HepG2 (cell line): ENCODE measurements at regions not wholly inside any gene's neighbourhood (a gene's known extent, or its start where the extent isn't known, plus 50 kb on each side); places are given as distances from the start of the nearest gene placed in this dataset.

Source experiments
- ATAC-seq: fragments of 200-7000 bp; cut with Tn5 transposase; 3 replicates; pipeline ENCODE4 v1.9.1; 2020; ENCODE audit warnings: mild to moderate bottlenecking, moderate library complexity
- BruUV-seq: library from RNA; stranded (reverse); fragments of 400-500 nt; replicated peaks from 2 replicates; lab custom pipeline; 2021; lab: Mats Ljungman, UMichigan
- CTCF ChIA-PET: fragments of 300-600 bp; formaldehyde crosslinking; extraction: SDS; loops from one replicate; lab custom pipeline; 2021; ENCODE audit warnings: low total read pairs, inconsistent platforms, low intra/inter-chr PET ratio; lab: Yijun Ruan, JAX
- POLR2A ChIA-PET: fragments of 350-600 bp; sonication (Branson Sonifier 250); formaldehyde crosslinking; loops from one replicate; lab custom pipeline; 2020; ENCODE audit warnings: antibody characterized with exemption, inconsistent platforms; lab: Yijun Ruan, JAX
- DNase-seq: peaks from one replicate; pipeline ENCODE4 v3.0.0-alpha.2; 2015; ENCODE audit warnings: low spot score
- FAIRE-seq: peaks from 3 replicates; lab custom pipeline; 2011; peaks lifted over from hg19 to GRCh38; lab: Jason Lieb, UNC
- H2AFZ ChIP-seq: one replicate; pipeline ENCODE4 v1.6.1; 2011; ENCODE audit warnings: low read length, inconsistent platforms
- H3K27ac ChIP-seq: fragments of 300-600 bp; 3 replicates; pipeline ENCODE4 v1.8.0; 2011; ENCODE audit warnings: mixed run types, mild to moderate bottlenecking, mixed read lengths, low read length, inconsistent platforms; ENCODE audit not compliant: insufficient read depth; ENCODE audit errors: extremely low read length
- H3K27me3 ChIP-seq, 2 experiments: fragments of 200-600 bp in 1 of 2; 2 replicates in 1 of 2; 3 replicates in 1 of 2; pipeline versions ENCODE4 v1.6.0 to v1.8.0; 2011; ENCODE audit warnings: low read length in 2 of 2, mild to moderate bottlenecking in 2 of 2, moderate library complexity in 2 of 2, inconsistent platforms in 1 of 2; ENCODE audit not compliant: insufficient read depth in 2 of 2, control insufficient read depth in 1 of 2
- H3K36me3 ChIP-seq, 2 experiments: fragments of 200-600 bp in 1 of 2; replicated peaks in 1 of 2; 2 replicates in 1 of 2; 3 replicates in 1 of 2; pipeline versions ENCODE4 v1.5.1 to v1.8.0; 2011; ENCODE audit warnings: low read length in 2 of 2, inconsistent platforms in 1 of 2; ENCODE audit not compliant: insufficient read depth in 2 of 2, control insufficient read depth in 1 of 2
- H3K4me1 ChIP-seq: 2 replicates; pipeline ENCODE4 v1.5.1; 2012; ENCODE audit warnings: low read length, inconsistent platforms; ENCODE audit not compliant: insufficient read depth
- H3K4me2 ChIP-seq: 2 replicates; pipeline ENCODE4 v1.6.0; 2011; ENCODE audit warnings: low read depth, low read length, inconsistent platforms
- H3K4me3 ChIP-seq, 3 experiments: fragments of 200-600 bp in 1 of 3; sonication (generic), shearing (Covaris generic) in 1 of 3; replicated peaks in 1 of 3; 2 replicates each; pipeline ENCODE4 v1.5.1; 2011 to 2016; ENCODE audit warnings: low read length in 3 of 3, inconsistent platforms in 2 of 3, low read depth in 2 of 3, mild to moderate bottlenecking in 2 of 3, control low read depth in 1 of 3, mixed read lengths in 1 of 3; ENCODE audit not compliant: insufficient read depth in 1 of 3
- H3K79me2 ChIP-seq: one replicate; pipeline ENCODE4 v1.6.1; 2011; ENCODE audit warnings: low read length, inconsistent platforms; ENCODE audit not compliant: insufficient read depth
- H3K9ac ChIP-seq: 2 replicates; pipeline ENCODE4 v1.6.0; 2011; ENCODE audit warnings: mild to moderate bottlenecking, low read depth, low read length, inconsistent platforms; ENCODE audit not compliant: insufficient read depth
- H3K9me3 ChIP-seq: 2 replicates; pipeline ENCODE4 v1.5.1; 2012; ENCODE audit warnings: mild to moderate bottlenecking, low read length
- H4K20me1 ChIP-seq: 2 replicates; pipeline ENCODE4 v1.6.0; 2011; ENCODE audit warnings: inconsistent platforms, mild to moderate bottlenecking, low read length, moderate library complexity; ENCODE audit not compliant: insufficient read depth
- ARID2 ChIP-seq: sonication (generic); formaldehyde crosslinking; IDR thresholded peaks from 2 replicates; pipeline ENCODE4 v1.8.1; 2022; ENCODE audit warnings: mild to moderate bottlenecking, missing genetic modification reagents, borderline replicate concordance
- ELK4 ChIP-seq: sonication (generic); formaldehyde crosslinking; IDR thresholded peaks from 2 replicates; pipeline ENCODE4 v1.9.0; 2021; ENCODE audit warnings: missing genetic modification reagents, borderline replicate concordance
- FOSL2 ChIP-seq: sonication (generic); formaldehyde crosslinking; IDR thresholded peaks from 2 replicates; pipeline ENCODE4 v1.4.0; 2020; ENCODE audit warnings: missing genetic modification reagents
- FOXJ3 ChIP-seq: sonication (generic); formaldehyde crosslinking; IDR thresholded peaks from 2 replicates; pipeline ENCODE4 v1.4.0; 2020; ENCODE audit warnings: missing genetic modification reagents, mild to moderate bottlenecking, borderline replicate concordance
- IRF2 ChIP-seq: IDR thresholded peaks from 2 replicates; pipeline ENCODE4 v1.6.1; 2018; ENCODE audit warnings: missing genetic modification reagents, missing compliant biosample characterization
- KDM2A ChIP-seq: sonication (generic); formaldehyde crosslinking; IDR thresholded peaks from 2 replicates; pipeline ENCODE4 v1.4.0; 2020; ENCODE audit warnings: low read depth, missing genetic modification reagents, borderline replicate concordance
- MIER2 ChIP-seq: IDR thresholded peaks from 2 replicates; pipeline ENCODE4 v1.6.1; 2016; ENCODE audit warnings: missing biosample characterization, missing genetic modification reagents
- MIXL1 ChIP-seq: IDR thresholded peaks from 2 replicates; pipeline ENCODE4 v1.6.1; 2016
- SIX1 ChIP-seq: sonication (generic); formaldehyde crosslinking; IDR thresholded peaks from 2 replicates; pipeline ENCODE4 v1.4.0; 2020; ENCODE audit warnings: missing genetic modification reagents, borderline replicate concordance
- SKIL ChIP-seq: sonication (generic); formaldehyde crosslinking; IDR thresholded peaks from 2 replicates; pipeline ENCODE4 v1.8.0; 2022; ENCODE audit warnings: missing genetic modification reagents, mild to moderate bottlenecking, moderate library complexity, borderline replicate concordance
- SOX5 ChIP-seq: IDR thresholded peaks from 2 replicates; pipeline ENCODE4 v1.6.1; 2016; ENCODE audit warnings: borderline replicate concordance
- U2AF2 ChIP-seq: fragments of 200-400 bp; formaldehyde crosslinking; IDR thresholded peaks from 2 replicates; pipeline ENCODE4 v1.6.1; 2017; ENCODE audit warnings: low read depth, mild to moderate bottlenecking, low read length
- ZNF274 ChIP-seq: sonication (generic); formaldehyde crosslinking; IDR thresholded peaks from 2 replicates; pipeline ENCODE4 v1.5.1; 2020; ENCODE audit warnings: mild to moderate bottlenecking, missing genetic modification reagents
- ZNF335 ChIP-seq: sonication (generic); formaldehyde crosslinking; IDR thresholded peaks from 2 replicates; pipeline ENCODE4 v1.4.0; 2020; ENCODE audit warnings: missing genetic modification reagents
- ZNF501 ChIP-seq: sonication (generic); formaldehyde crosslinking; IDR thresholded peaks from 2 replicates; pipeline ENCODE4 v1.5.1; 2020; ENCODE audit warnings: mild to moderate bottlenecking, moderate library complexity, missing genetic modification reagents
- ZNF674 ChIP-seq: sonication (generic); formaldehyde crosslinking; IDR thresholded peaks from 2 replicates; pipeline ENCODE4 v1.5.0; 2020; ENCODE audit warnings: low read depth, mild to moderate bottlenecking, missing genetic modification reagents
- ZNF768 ChIP-seq: sonication (generic); formaldehyde crosslinking; IDR thresholded peaks from 2 replicates; pipeline ENCODE4 v1.4.0; 2020; ENCODE audit warnings: missing genetic modification reagents
- ZSCAN12 ChIP-seq: sonication (generic); formaldehyde crosslinking; IDR thresholded peaks from 2 replicates; pipeline ENCODE4 v1.9.0; 2021; ENCODE audit warnings: mild to moderate bottlenecking, missing genetic modification reagents
- WGBS: methylation state at CpG from one replicate; pipeline ENCODE4 v1.1.6; 2017; ENCODE audit warnings: low lambda C conversion rate; 5-methylcytosine and 5-hydroxymethylcytosine counted together
- in situ Hi-C: cut with HindIII; loops from 2 replicates; pipeline ENCODE4 v1.10.0; 2017; ENCODE audit warnings: low pct_unique_long_range_greater_than_20kb; ENCODE audit not compliant: extremely low pct_ligation_motif_present
- intact Hi-C: fragments of 100-400 bp; cut with micrococcal nuclease; formaldehyde crosslinking; loops from one replicate; pipeline ENCODE4 v1.10.0; 2022; ENCODE audit not compliant: unreplicated experiment

GRCh38 chr10:52617346-52617745, 155.2 kb downstream of the MBL2 start:
- 94% methylated on average over 1 of the region's 1 CpG for WGBS
- POLR2A ChIA-PET: no interaction called here
- in situ Hi-C loops: no loop called here

GRCh38 chr10:52619052-52619451, 153.5 kb downstream of the MBL2 start:
- CTCF ChIA-PET: no interaction called here
- Histone ChIP-seq H3K36me3 (peaks cover 0 to 3% of the 10 kb centered on the region in 2 experiments; a peak in 1 of 5 replicates), H3K4me1 (no peaks in the 10 kb centered on the region), H3K4me2 (no peak overlapping the region), H2AFZ (no peak overlapping the region), H3K9ac (no peak overlapping the region), H3K79me2 (no peaks in the 10 kb centered on the region), H3K4me3 (no peak overlapping the region), H4K20me1 (no peaks in the 10 kb centered on the region), H3K9me3 (no peaks in the 10 kb centered on the region), H3K27me3 (no peaks in the 10 kb centered on the region), H3K27ac (no peak overlapping the region)
- intact Hi-C loops (no loop called here), in situ Hi-C loops (no loop called here)
- ATAC-seq (no peak), DNase-seq (no peak), FAIRE-seq (no peak)
- 100% methylated on average over 1 of the region's 1 CpG for WGBS
- POLR2A ChIA-PET: no interaction called here
- no TSS peak for BruUV-seq
- no peak for TF ChIP-seq MIXL1
- TF ChIP-seq ARID2 (CRISPR knock-in tag): no peak
- no peak for TF ChIP-seq SIX1
- no peak for TF ChIP-seq ELK4 (CRISPR knock-in tag)
- no peak for TF ChIP-seq MIER2
- no peak for TF ChIP-seq IRF2 (CRISPR knock-in tag)
- TF ChIP-seq SKIL (CRISPR knock-in tag): no peak
- TF ChIP-seq KDM2A: no peak
- TF ChIP-seq ZSCAN12 (CRISPR knock-in tag): no peak
- TF ChIP-seq ZNF674: no peak
- no peak for TF ChIP-seq ZNF768 (CRISPR knock-in tag)
- TF ChIP-seq FOSL2 (CRISPR knock-in tag): no peak

More at GRCh38 chr10:52617346-52617745, 155.2 kb downstream of the MBL2 start:
- no peak overlapping the region for H3K27ac ChIP-seq
- CTCF ChIA-PET: no interaction called here
- ATAC-seq (no peak), FAIRE-seq (no peak), DNase-seq (no peak)
- H3K4me2 ChIP-seq: no peak overlapping the region
- H3K36me3 ChIP-seq: 0 out of 5 replicates have a peak, but pooled peaks cover 0 to 3% of the 10 kb centered on the region in 2 experiments
- no peaks in the 10 kb centered on the region for H3K79me2 ChIP-seq
- H3K9ac ChIP-seq: no peak overlapping the region
- no peak overlapping the region for H2AFZ ChIP-seq
- no peaks in the 10 kb centered on the region for H3K9me3 ChIP-seq
- no peaks in the 10 kb centered on the region for H3K27me3 ChIP-seq
- intact Hi-C loops: no loop called here
- no peaks in the 10 kb centered on the region for H3K4me1 ChIP-seq
- BruUV-seq: no TSS peak
- TF ChIP-seq SOX5 (no peak), ZNF274 (CRISPR knock-in tag) (no peak), ZNF335 (CRISPR knock-in tag) (no peak), U2AF2 (no peak), ELK4 (CRISPR knock-in tag) (no peak), FOXJ3 (CRISPR knock-in tag) (no peak), ZNF501 (no peak)
- H3K4me3 ChIP-seq: no peak overlapping the region
- H4K20me1 ChIP-seq: no peaks in the 10 kb centered on the region
